ENCODE measurements at regions not wholly inside any gene's neighbourhood (a gene's known extent, or its start where the extent isn't known, plus 50 kb on each side); places are given as distances from the start of the nearest gene placed in this dataset.

- Mint-ChIP-seq H3K36me3 (ENCODE audit: low read depth) (no peaks in the 10 kb centered on the region), H3K9me3 (no peaks in the 10 kb centered on the region; the same call in 1 of the 2 replicates), H3K27ac (no peak overlapping the region), H3K4me3 (no peak overlapping the region), H3K4me1 (ENCODE audit: low read depth) (no peaks in the 10 kb centered on the region), H3K27me3 (ENCODE audit: insufficient read depth) (peaks cover 18% of the 10 kb centered on the region)
- TF ChIP-seq, protein P1, sequence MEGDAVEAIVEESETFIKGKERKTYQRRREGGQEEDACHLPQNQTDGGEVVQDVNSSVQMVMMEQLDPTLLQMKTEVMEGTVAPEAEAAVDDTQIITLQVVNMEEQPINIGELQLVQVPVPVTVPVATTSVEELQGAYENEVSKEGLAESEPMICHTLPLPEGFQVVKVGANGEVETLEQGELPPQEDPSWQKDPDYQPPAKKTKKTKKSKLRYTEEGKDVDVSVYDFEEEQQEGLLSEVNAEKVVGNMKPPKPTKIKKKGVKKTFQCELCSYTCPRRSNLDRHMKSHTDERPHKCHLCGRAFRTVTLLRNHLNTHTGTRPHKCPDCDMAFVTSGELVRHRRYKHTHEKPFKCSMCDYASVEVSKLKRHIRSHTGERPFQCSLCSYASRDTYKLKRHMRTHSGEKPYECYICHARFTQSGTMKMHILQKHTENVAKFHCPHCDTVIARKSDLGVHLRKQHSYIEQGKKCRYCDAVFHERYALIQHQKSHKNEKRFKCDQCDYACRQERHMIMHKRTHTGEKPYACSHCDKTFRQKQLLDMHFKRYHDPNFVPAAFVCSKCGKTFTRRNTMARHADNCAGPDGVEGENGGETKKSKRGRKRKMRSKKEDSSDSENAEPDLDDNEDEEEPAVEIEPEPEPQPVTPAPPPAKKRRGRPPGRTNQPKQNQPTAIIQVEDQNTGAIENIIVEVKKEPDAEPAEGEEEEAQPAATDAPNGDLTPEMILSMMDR (IDR thresholded peaks at IDR 0.05): no peak
- no peak for DNase-seq
Measured at GRCh38 chr12:115824936-115825602, 452.4 kb downstream of the MED13L start.

DNA sequence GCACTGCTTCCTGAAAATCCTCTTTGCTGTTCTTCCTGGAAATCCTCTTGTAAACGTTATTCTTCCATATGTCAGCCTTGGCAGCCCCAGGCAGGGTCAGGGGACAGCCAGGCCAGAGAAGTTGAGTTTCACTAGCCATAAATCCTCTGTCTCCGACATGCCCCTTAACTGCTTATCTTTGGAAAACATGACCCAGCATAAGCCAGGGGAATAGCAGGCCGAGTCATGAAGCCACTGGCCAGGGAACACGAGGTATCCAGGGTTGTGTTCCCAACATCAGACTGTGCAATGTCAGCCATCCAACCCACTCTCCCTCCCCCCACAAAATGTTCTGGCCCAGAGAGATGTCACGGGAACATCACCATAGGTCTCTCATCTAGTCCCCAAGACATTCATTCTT is 453.9 kb downstream of the MED13L start:
- Mint-ChIP-seq H3K4me3 (no peak overlapping the region), H3K27me3 (ENCODE audit: insufficient read depth) (peaks cover 22% of the 10 kb centered on the region), H3K27ac (no peak overlapping the region), H3K9me3 (no peaks in the 10 kb centered on the region; the same call in 1 of the 2 replicates), H3K4me1 (ENCODE audit: low read depth) (no peaks in the 10 kb centered on the region), H3K36me3 (ENCODE audit: low read depth) (no peaks in the 10 kb centered on the region)
- no peak for DNase-seq
- TF ChIP-seq, protein P1 (IDR thresholded peaks at IDR 0.05): no peak

GRCh38 chr12:115820656-115821055 is 456.8 kb downstream of the MED13L start:
- Mint-ChIP-seq H3K27me3 (ENCODE audit: insufficient read depth) (peaks cover 28% of the 10 kb centered on the region), H3K4me1 (ENCODE audit: low read depth) (no peaks in the 10 kb centered on the region), H3K4me3 (no peak overlapping the region), H3K27ac (no peak overlapping the region), H3K9me3 (no peaks in the 10 kb centered on the region; the same call in 1 of the 2 replicates), H3K36me3 (ENCODE audit: low read depth) (no peaks in the 10 kb centered on the region)
- TF ChIP-seq, protein P1 (IDR thresholded peaks at IDR 0.05): no peak
- DNase-seq: no peak

DNA sequence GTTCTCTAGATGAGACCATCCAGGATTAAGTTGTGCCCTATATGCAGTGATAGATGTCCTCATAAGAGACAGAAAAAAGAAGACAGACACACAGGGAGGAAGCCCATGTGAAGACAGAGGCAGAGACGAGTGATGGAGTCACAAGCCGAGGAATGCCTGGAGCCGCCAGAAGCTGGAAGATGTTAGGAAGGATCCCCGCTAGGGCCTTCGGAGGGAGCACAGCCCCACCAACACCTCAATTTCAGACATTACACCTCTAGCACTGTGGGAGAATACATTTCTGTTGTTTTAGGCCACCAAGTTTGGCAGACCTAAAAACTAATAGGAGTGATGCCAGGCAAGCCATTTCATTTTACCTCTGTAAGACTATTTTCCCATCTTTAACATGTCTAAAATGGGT is 458.5 kb downstream of the MED13L start:
- TF ChIP-seq, protein P1 (IDR thresholded peaks at IDR 0.05): no peak
- no peaks in the 10 kb centered on the region for H3K36me3 Mint-ChIP-seq (ENCODE audit: low read depth)
- H3K27ac Mint-ChIP-seq: no peak overlapping the region
- no peak for DNase-seq
- peaks cover 34% of the 10 kb centered on the region for H3K27me3 Mint-ChIP-seq (ENCODE audit: insufficient read depth)
- H3K4me3 Mint-ChIP-seq: no peak overlapping the region
- H3K9me3 Mint-ChIP-seq: no peaks in the 10 kb centered on the region
- no peaks in the 10 kb centered on the region; the same call in 1 of the 2 replicates for H3K4me1 Mint-ChIP-seq (ENCODE audit: low read depth)

GRCh38 chr12:115817389-115817788 is 460.1 kb downstream of the MED13L start:
- no peaks in the 10 kb centered on the region for H3K9me3 Mint-ChIP-seq
- peaks cover 29% of the 10 kb centered on the region for H3K27me3 Mint-ChIP-seq (ENCODE audit: insufficient read depth)
- TF ChIP-seq, protein P1 (IDR thresholded peaks at IDR 0.05): no peak
- H3K36me3 Mint-ChIP-seq (ENCODE audit: low read depth): no peaks in the 10 kb centered on the region
- no peaks in the 10 kb centered on the region; the same call in 1 of the 2 replicates for H3K4me1 Mint-ChIP-seq (ENCODE audit: low read depth)
- no peak for DNase-seq
- no peak overlapping the region for H3K27ac Mint-ChIP-seq
- no peak overlapping the region for H3K4me3 Mint-ChIP-seq
